Left lobe of liver (tissue), 2 donors: ENCODE measurements at regions not wholly inside any gene's neighbourhood (a gene's known extent, or its start where the extent isn't known, plus 50 kb on each side); places are given as distances from the start of the nearest gene placed in this dataset.
A peak's percentile ranks its signal among the peaks of the same experiment; 100 is the strongest.

Source experiments
- ATAC-seq: fragments of 200-7000 bp; cut with Tn5 transposase; one replicate; pipeline ENCODE4 v1.9.1; 2020; ENCODE audit warnings: mild to moderate bottlenecking, moderate library complexity
- DNase-seq: peaks from one replicate; pipeline ENCODE4 v3.0.0-alpha.2; 2020; ENCODE audit warnings: low spot score
- donor health status: DM: no; HTN: no; CAD: no; lungs with moderate emphysema.
- donor health status: DM: no; HTN: yes; CAD: no.

DNA sequence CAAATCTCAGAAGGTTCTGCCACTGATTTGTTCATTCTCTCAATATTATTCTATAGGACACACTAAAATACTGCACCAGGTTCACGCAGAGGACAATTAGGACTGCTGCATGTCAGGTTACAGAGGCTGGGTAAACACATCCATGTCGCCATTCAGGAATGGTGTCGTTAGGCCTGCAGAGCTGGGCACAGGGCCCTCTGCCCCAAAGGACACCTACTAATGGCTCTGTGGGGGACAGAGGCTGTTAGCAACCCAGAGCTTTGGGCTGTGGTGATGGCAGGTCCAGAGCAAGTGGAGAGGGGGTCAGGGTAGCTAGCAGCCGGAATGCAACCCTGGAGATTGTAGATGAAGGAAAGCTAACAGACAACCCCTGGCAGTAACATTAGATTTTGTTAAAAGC lies 115.9 kb downstream of the TTC32 start:
- no peak for ATAC-seq
- DNase-seq: no peak

DNA sequence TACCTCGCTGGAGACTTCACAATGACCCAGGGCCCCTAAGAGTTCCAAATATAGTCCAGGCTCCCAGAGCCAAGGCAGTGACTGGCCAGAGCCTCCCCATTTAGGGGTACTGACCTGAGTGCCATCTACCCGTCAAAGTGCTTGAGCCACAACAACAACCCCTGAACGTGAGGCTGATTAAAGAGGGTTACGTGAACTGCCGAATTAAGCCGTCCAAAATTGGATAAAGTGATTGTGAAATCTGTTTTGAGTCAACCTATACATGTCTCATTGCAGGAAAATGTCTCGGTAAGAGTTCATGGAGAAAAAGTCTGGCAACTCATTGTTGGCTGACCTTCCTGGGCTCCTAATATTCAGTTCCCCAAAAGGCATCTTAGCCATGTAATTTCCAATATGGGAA lies 116.3 kb downstream of the TTC32 start:
- ATAC-seq (no peak), DNase-seq (no peak)

- no peak for DNase-seq
- no peak for ATAC-seq
Observed at GRCh38 chr2:19784456-19784855, 117.3 kb downstream of the TTC32 start.

- no peak for DNase-seq
- ATAC-seq: no peak
Observed at GRCh38 chr2:19783935-19784334, 117.8 kb downstream of the TTC32 start.

DNA sequence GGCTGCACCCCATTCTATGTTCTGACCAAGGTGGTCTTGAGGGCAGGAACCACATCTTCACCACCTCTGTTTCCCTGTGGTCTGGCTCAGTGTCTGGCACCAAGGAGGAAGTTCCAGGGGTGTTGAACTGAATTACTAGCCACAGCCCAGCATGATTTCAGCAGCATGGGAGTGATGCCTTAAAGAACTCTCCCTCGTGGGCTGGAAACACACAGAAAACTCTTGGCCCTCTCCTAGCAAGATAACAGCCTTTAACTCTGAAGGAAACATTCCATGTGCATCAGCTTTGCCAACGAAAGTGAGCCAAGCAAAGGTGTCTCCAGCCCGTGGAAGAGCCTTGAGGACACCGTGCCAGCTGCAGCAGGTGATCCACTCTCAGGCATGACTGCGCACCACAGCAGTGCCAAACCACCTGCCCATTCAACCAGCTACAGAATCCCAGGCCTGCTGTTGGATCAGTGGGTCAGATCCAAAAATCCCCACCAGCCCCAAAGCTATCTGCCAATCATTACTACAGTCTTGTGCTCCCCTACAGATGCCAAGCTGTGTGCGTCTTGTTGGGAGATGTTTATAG lies 124.8 kb downstream of the TTC32 start:
- DNase-seq (no peak), ATAC-seq (no peak)

DNA sequence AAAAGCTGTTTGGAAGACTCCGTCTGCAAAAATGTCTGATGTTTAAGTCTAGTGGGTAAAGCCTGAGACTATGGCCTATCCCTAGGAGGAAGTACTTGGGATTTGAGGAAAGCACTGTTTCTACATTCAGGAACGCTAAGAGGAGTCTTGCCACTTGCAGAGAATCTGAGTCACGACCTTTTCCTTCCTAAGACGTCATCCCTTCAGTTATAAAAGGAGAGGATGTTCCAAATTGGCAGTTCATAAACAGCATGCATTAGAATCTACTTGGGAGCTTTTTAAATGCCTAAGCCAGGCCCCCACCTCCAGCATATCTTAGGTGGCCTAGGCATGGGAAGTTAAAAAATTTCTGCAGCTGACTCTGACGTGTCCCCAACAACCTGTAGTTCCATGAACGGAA lies 125.9 kb downstream of the TTC32 start:
- DNase-seq (no peak), ATAC-seq (no peak)

DNA sequence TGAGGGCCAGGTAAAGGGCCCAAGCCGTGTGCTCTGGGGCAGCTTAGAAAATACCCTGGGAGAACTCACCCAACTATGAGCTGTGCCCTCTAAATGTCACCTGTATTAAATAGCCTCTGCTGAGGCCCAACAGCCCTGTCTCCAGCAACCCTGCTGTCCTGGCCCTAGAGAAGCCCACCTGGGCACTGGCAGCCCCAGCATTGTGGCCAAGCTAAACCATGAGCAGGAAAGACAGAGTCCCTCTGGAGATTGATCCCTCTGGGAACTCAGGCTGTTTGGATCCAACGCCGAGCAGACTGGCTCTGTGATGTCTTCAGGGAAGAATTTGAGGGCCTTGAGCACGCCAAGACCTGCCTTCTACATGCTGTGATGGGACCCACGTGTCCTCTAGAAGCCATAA lies 126.5 kb downstream of the TTC32 start:
- ATAC-seq (no peak), DNase-seq (no peak)

DNA sequence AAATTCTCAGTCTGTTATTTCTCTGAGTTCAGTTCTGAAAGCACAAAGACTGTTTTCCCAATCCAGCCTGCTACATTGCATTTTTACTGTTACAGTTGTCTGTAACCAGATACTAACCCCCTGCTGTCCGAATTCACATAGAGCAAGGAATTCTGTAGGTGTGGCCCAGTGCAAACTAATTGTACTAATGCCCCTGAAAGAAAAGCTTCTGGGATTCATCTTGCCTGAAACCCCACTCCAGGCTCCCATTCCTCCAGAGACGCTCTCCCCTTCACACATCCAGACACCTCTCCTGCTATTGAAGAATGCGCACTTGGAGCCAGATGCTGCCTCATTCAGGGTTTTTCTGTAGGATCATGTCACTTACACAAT lies 127.0 kb downstream of the TTC32 start:
- no peak for DNase-seq
- ATAC-seq: no peak

GRCh38 chr2:19772981-19773380 lies 128.8 kb downstream of the TTC32 start:
- DNase-seq (no peak), ATAC-seq (no peak)

DNA sequence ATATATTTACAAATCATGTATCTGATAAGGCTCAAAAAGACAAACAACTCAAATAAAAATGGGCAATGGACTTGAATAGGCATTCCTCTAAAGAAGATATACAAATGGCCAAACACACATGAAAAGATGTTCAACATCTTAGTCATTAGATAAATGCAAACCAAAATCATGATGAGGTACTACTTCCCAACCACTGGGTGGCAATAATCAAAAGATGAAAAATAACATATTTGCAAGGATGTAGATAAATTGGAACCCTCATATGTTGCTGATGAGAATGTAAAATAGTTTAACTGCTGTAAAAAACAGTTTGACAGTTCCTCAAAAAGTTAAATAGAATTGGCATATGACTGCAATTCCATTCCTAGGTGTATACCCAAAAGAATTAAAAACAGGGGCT lies 132.3 kb downstream of the TTC32 start:
- ATAC-seq: peak; percentile 39
- no peak for DNase-seq

GRCh38 chr2:19767899-19768298 lies 133.9 kb downstream of the TTC32 start:
- no peak for DNase-seq
- ATAC-seq: no peak

GRCh38 chr2:19764998-19765397 lies 136.8 kb downstream of the TTC32 start:
- ATAC-seq (no peak), DNase-seq (peak; percentile 3)

GRCh38 chr2:19763731-19764130 lies 138.1 kb downstream of the TTC32 start:
- ATAC-seq: no peak
- no peak for DNase-seq

DNA sequence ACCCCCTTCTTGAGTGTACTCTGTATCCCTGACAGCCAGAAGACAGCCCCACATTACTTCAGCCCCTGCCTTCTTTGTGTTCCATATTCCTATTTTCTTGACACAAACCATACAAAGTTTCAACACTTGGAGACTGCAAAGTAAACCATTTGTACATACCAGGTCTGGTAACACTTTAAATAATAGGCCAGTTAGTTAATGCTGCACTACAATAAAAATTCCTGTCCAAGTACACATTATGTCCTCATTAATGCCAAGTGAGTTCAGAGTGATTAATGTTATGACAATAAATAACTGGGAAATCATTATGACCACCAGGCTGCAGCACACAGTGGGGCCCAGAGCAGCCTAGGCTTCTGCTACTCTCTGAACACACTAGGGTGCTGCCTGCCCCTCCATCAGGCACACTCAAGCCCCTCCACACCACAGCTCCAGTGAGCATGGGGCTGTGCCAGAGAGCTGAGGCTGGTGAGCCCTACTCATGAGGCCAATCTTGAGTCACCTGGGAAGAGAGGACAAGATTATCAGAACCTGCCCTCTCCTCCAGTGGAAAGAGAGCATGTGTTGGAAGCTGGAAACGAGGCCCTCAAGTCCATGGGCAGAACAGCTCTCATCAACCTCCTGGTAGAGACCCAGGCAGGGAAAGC lies 138.7 kb downstream of the TTC32 start:
- DNase-seq: peak; percentile 4
- ATAC-seq: no peak

DNA sequence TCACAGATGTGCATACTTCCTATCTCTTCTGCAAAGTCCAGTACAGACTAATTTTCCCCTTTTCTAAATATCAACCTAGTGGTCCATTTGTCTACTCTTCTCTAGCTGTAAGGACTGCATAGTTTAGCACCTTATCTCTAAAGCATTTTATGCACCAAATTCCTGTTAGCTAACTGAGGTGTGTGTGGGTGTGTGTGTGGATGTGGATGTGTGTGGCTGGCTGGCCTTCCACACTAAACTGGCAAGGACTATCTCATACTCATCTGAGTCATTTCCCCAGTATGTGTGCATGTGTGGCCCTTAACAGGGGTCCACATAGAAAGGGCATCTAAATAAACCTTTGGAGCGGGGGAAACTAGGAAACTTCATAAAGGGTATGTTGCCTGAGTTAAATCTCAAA lies 139.6 kb downstream of the TTC32 start:
- DNase-seq (no peak), ATAC-seq (no peak)

GRCh38 chr2:19759880-19760279 lies 141.9 kb downstream of the TTC32 start:
- no peak for ATAC-seq

DNA sequence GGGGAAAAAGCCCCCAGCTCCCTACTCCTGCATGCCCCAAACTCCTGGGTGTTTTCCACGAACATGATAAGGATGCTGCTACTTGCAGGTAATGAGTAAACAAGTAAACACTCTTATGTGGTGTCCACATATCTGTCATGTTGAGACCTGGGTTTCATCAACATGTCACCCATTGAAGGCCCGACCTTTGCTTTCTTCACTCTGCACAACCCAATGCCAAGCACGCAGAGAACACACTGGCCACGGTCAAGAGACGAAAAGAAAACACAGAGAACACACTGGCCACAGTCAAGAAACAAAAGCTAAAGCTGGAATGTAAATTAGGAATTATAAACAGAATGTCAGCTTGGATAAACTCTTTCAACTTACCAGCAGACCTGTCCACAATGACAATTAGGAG lies 143.1 kb downstream of the TTC32 start:
- no peak for ATAC-seq
- DNase-seq: no peak

More at GRCh38 chr2:19759880-19760279, 141.9 kb downstream of the TTC32 start:
- no peak for DNase-seq

DNA sequence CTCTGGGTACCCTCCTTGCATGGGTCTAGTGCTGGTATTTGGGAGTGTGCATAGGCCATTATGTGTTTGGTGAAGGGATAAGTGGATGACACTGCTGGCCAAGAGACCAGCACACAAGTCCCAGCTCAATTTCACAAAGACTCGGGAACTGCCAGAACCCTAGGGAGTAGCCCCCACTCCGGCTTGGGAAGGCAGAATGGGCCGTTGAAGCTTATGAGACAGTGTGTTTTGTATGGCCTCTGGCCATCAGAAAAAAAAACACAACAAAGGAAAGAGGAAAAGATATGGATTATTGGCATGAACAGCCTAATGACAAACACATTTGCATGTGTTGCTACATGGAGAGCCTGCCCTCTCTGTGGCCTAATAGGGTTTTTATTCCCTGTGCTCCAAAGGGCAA lies 144.2 kb downstream of the TTC32 start:
- ATAC-seq (no peak), DNase-seq (no peak)

DNA sequence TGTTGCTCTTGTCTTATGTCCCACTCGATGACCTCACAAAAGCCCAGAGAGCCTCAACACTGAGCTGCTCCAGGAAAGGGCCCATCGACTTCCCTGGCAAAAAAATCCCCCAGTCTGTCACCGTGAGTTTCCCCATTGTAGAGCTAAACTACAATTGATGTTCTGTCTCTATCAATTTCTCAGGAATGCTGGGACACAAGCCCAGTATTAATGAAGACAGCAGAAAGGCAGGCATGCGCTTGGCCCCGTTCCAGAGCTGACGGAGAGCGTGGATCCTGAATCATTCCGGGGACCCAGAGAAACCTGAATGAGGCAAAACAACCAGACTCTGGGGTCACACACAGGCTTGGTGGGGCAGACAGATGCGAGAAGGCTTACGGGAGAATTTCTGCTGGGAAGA lies 146.9 kb downstream of the TTC32 start:
- ATAC-seq (no peak), DNase-seq (no peak)

- no peak for DNase-seq
- ATAC-seq: no peak
Observed at GRCh38 chr2:19753818-19754217, 148.0 kb downstream of the TTC32 start.

DNA sequence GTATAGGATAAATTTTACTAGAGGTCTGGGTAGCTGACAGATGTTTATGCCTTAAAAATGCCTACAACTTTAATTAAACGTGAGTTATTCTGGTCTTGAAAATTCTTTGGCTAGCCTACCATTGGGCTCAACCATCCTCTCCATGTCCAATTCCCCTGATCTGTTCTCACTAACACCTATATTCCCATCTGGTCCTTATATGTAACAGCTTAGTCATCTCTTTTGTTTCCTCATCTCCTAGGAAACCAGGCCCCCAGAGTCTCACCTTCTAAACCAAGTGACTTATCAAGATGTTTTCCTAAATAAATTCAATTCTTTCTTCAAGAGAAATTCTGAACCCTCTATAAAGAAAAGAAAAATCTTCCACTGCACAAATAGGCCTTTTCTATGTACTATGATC lies 148.5 kb downstream of the TTC32 start:
- DNase-seq (no peak), ATAC-seq (no peak)

DNA sequence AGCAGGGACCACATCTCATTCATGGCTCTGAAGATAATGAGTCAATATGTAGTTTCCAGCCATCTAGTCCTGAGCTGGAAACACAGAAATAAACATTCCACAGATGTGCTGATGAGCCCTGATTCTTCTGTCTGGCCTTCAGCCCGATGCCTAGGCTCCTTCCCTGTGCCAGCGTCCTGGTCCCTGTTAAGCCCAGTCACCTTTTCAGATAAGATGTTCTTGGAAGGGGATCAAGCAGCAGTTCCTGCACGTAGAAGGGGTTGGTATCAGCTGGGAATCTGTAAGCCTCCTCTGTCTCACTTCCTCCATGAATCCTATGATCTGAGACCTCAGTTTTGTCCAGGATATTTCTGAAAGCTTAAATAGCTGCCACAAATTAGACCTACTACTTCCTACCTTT lies 149.3 kb downstream of the TTC32 start:
- no peak for DNase-seq
- ATAC-seq: no peak

- DNase-seq (no peak), ATAC-seq (no peak)
Observed at GRCh38 chr2:19751631-19752030, 150.2 kb downstream of the TTC32 start.
